ENCODE measurements at regions not wholly inside any gene's neighbourhood (a gene's known extent, or its start where the extent isn't known, plus 50 kb on each side); places are given as distances from the start of the nearest gene placed in this dataset.
A peak's percentile ranks its signal among the peaks of the same experiment; 100 is the strongest.

DNA sequence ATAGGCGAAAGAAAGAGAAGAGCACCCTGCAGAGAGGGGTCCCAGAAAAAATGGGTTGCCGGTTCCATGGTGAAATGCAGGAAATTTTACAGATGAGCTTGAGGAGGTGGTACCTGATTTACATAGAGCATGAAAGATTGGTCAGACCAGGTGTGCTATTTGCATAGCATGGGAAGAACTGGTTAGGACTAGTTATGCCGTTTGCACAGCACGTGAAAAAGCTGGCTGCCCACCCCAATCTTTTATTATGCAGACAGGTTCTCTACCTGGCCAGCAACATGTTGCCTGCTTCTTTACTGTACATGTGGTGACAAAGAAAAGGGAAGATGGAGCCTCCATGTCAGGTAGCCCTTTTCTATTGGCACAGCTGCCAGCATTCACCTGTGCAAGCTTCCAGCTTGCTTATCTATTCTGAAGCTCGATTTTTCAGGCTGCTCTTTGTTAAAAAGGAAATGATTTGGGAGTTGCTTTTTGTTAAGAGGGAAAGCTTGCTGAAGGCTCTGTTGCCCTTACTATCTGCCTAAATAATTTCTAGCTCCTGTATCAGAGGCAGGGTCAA, 62.9 kb upstream of the ELK3 start:
- no peaks in the 10 kb centered on the region for H3K27me3 ChIP-seq (ENCODE audit: insufficient read depth, low read length)
- CTCF ChIA-PET (ENCODE audit: partially characterized antibody) = interaction anchor here (1.9 to 3.5 kb wide), 2 partner anchors 67 to 84 kb away, joined by 5 to 26 read pairs; no protein-coding TSS in a partner anchor
- H3K36me3 Mint-ChIP-seq = no peaks in the 10 kb centered on the region
- no peak overlapping the region for H3K27ac ChIP-seq (ENCODE audit: low read depth, low read length)
- peak overlapping the region in 1 of 8 donors; percentile 35 for H3K4me3 Mint-ChIP-seq
- no peak for DNase-seq
- intact Hi-C loops (cut with micrococcal nuclease) = no loop called here
- H3K27me3 Mint-ChIP-seq = peaks cover 6 to 11% of the 10 kb centered on the region in 2 donors
- peaks cover 11 to 16% (median 13%) of the 10 kb centered on the region in 4 donors for H3K4me1 Mint-ChIP-seq
- H3K9me3 ChIP-seq (ENCODE audit: control insufficient read depth in 1 of 2, low read length in 2 of 2) = no peaks in the 10 kb centered on the region
- POLR2A ChIA-PET (ENCODE audit: partially characterized antibody) = no interaction called here
- no peaks in the 10 kb centered on the region for H3K36me3 ChIP-seq (ENCODE audit: insufficient read depth, low read length)
- H3K9me3 Mint-ChIP-seq = no peaks in the 10 kb centered on the region
- no peak overlapping the region for H3K4me3 ChIP-seq (ENCODE audit: low read length in 2 of 2)
- H3K4me1 ChIP-seq (ENCODE audit: insufficient read depth, low read length) = peaks cover 10% of the 10 kb centered on the region
- H3K27ac Mint-ChIP-seq = peak overlapping the region in 1 of 7 donors; percentile 38

DNA sequence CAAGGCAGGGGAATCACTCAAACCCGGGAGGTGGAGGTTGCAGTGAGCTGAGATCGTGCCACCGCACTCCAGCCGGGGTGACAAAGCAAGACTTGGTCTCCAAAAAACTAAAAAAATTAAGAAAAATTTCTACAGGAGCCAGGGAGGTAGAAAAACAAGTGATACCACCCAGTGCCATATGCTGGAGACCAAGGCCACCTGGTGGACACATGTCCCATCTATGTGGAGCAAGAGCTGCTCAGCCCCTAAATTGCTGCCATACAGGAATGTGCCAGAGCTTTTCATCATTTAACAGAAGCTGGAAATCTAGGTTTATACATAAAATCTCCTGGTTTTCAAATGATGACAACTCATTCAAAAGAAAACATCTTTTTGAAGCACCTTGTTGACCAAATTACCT, 61.4 kb upstream of the ELK3 start:
- CTCF ChIA-PET (ENCODE audit: partially characterized antibody) = interaction anchor here (0.9 to 3.5 kb wide), 8 partner anchors 14 to 82 kb away, joined by 3 to 26 read pairs (median 4); no protein-coding TSS in a partner anchor
- Mint-ChIP-seq H3K4me1 (peaks cover 12 to 20% (median 15%) of the 10 kb centered on the region in 4 donors), H3K4me3 (no peak overlapping the region), H3K27me3 (peaks cover 6 to 11% of the 10 kb centered on the region in 2 donors), H3K36me3 (no peaks in the 10 kb centered on the region), H3K27ac (no peak overlapping the region), H3K9me3 (no peaks in the 10 kb centered on the region)
- POLR2A ChIA-PET (ENCODE audit: partially characterized antibody) = no interaction called here
- intact Hi-C loops (cut with micrococcal nuclease) = loop anchor here (1.0 kb wide), 1 partner anchor 71 kb away; no protein-coding TSS in a partner anchor
- no peak overlapping the region for H3K4me3 ChIP-seq (ENCODE audit: low read length in 2 of 2)
- peaks cover 17% of the 10 kb centered on the region for H3K4me1 ChIP-seq (ENCODE audit: insufficient read depth, low read length)
- DNase-seq = peak in 2 of 5 donors; percentile 5 to 19
- H3K27me3 ChIP-seq (ENCODE audit: insufficient read depth, low read length) = no peaks in the 10 kb centered on the region
- H3K9me3 ChIP-seq (ENCODE audit: control insufficient read depth in 1 of 2, low read length in 2 of 2) = no peaks in the 10 kb centered on the region
- no peak overlapping the region for H3K27ac ChIP-seq (ENCODE audit: low read depth, low read length)
- no peaks in the 10 kb centered on the region for H3K36me3 ChIP-seq (ENCODE audit: insufficient read depth, low read length)

DNA sequence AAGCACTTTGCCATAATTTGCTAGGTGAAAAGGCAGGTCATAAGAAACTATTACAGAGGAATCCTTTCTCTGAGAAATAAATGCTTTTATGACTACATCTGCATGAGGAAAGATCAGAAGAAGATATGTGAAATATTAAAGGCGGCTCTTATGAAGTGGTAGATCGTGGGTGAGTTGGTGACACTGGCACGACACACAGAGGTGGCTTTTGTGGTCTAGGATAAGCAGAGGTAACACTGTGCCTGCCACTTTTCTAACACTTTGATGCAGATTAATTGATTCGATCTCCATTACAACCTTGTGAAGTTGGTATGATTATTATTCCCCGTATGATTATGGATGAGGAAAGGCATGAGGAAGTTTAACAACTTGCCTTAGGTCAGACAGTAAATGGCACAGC, 60.0 kb upstream of the ELK3 start:
- H3K36me3 ChIP-seq (ENCODE audit: insufficient read depth, low read length) = no peaks in the 10 kb centered on the region
- Mint-ChIP-seq H3K36me3 (no peaks in the 10 kb centered on the region), H3K4me1 (peaks cover 12 to 20% (median 15%) of the 10 kb centered on the region in 4 donors), H3K27ac (peak overlapping the region in 3 of 7 donors; percentile 48 to 74 (median 64)), H3K9me3 (no peaks in the 10 kb centered on the region), H3K27me3 (peaks cover 6 to 11% of the 10 kb centered on the region in 2 donors), H3K4me3 (peak overlapping the region in 7 of 8 donors; percentile 16 to 70 (median 45))
- ChIA-PET POLR2A (ENCODE audit: partially characterized antibody) (no interaction called here), CTCF (ENCODE audit: partially characterized antibody) (interaction anchor here (2.0 to 3.5 kb wide), 3 partner anchors 68 to 81 kb away, joined by 7 to 26 read pairs (median 12); no protein-coding TSS in a partner anchor)
- H3K27ac ChIP-seq (ENCODE audit: low read depth, low read length) = no peak overlapping the region
- no peak overlapping the region for H3K4me3 ChIP-seq (ENCODE audit: low read length in 2 of 2)
- H3K27me3 ChIP-seq (ENCODE audit: insufficient read depth, low read length) = no peaks in the 10 kb centered on the region
- DNase-seq = peak; percentile 33 to 55 (median 46)
- intact Hi-C loops (cut with micrococcal nuclease) = no loop called here
- no peaks in the 10 kb centered on the region for H3K9me3 ChIP-seq (ENCODE audit: control insufficient read depth in 1 of 2, low read length in 2 of 2)
- peaks cover 17% of the 10 kb centered on the region for H3K4me1 ChIP-seq (ENCODE audit: insufficient read depth, low read length)

DNA sequence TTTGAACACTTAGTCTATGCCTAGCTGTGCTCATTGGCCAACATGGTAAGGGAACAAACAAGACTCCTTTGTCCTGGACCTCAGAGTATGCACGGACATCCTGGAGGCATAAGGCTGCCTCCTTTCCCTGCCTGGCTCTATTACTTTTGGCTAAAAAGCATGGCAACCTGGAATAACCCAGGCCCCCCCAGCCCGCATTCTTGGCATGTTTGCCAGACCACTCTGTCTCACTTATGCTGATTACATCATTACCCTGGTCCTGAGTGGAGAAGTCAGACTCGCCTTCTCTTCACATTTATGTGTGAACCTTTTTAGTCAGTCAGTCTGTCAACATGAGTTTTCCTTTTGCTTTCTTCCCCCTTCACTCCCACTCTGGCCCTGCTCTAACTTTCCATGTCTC, 58.0 kb upstream of the ELK3 start:
- Histone ChIP-seq H3K36me3 (ENCODE audit: insufficient read depth, low read length) (no peaks in the 10 kb centered on the region), H3K9me3 (ENCODE audit: control insufficient read depth in 1 of 2, low read length in 2 of 2) (no peaks in the 10 kb centered on the region), H3K27ac (ENCODE audit: low read depth, low read length) (no peak overlapping the region), H3K4me1 (ENCODE audit: insufficient read depth, low read length) (peaks cover 17% of the 10 kb centered on the region), H3K4me3 (ENCODE audit: low read length in 2 of 2) (no peak overlapping the region), H3K27me3 (ENCODE audit: insufficient read depth, low read length) (no peaks in the 10 kb centered on the region)
- CTCF ChIA-PET (ENCODE audit: partially characterized antibody) = interaction anchor here (1.0 to 1.8 kb wide), 4 partner anchors 10 to 79 kb away, joined by 3 to 6 read pairs (median 4); no protein-coding TSS in a partner anchor
- no peaks in the 10 kb centered on the region for H3K36me3 Mint-ChIP-seq
- peaks cover 2 to 3% of the 10 kb centered on the region in 2 donors for H3K27me3 Mint-ChIP-seq
- peak overlapping the region in 1 of 7 donors; percentile 50 for H3K27ac Mint-ChIP-seq
- DNase-seq = no peak
- H3K4me1 Mint-ChIP-seq = peaks cover 12 to 22% (median 15%) of the 10 kb centered on the region in 4 donors
- intact Hi-C loops (cut with micrococcal nuclease) = loop anchor here (2.0 kb wide), 1 partner anchor 79 kb away; no protein-coding TSS in a partner anchor
- peaks cover 0 to 2% (median 0%) of the 10 kb centered on the region in 8 donors for H3K9me3 Mint-ChIP-seq
- H3K4me3 Mint-ChIP-seq = peak overlapping the region in 1 of 8 donors; percentile 39
- POLR2A ChIA-PET (ENCODE audit: partially characterized antibody) = no interaction called here

DNA sequence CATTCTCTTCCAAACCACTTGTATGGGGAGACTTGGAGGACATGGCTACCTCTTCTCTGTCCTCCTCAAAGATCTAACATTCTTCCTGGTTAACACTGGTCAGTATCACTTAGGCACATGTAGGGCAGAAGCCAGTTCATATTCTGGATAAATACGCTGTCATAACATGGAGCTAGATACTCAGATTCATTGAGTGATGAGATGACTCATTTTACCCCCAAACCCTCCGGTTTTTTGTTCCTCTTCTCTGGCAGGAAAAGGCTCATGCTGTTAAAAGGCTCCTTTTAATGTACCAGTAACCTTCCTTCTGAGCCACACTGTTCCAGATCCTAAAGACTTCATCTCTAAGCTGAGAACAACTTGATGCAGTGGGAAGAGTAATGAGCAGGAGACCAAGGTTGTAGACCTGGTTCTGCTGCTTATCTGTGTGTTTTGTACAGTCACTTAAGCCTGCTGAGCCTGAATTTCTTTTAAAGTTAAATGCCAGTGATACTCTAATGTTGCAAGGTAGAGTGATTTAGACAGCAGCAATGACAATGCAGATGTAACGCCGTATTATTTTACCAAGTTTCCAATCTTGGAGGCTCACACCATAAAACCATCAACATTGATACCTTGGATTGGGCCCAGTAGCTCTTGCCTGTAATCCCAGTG, 57.3 kb upstream of the ELK3 start:
- Histone ChIP-seq H3K9me3 (ENCODE audit: control insufficient read depth in 1 of 2, low read length in 2 of 2) (no peaks in the 10 kb centered on the region), H3K36me3 (ENCODE audit: insufficient read depth, low read length) (no peaks in the 10 kb centered on the region), H3K4me3 (ENCODE audit: low read length in 2 of 2) (no peak overlapping the region), H3K27ac (ENCODE audit: low read depth, low read length) (no peak overlapping the region), H3K4me1 (ENCODE audit: insufficient read depth, low read length) (peaks cover 17% of the 10 kb centered on the region), H3K27me3 (ENCODE audit: insufficient read depth, low read length) (no peaks in the 10 kb centered on the region)
- CTCF ChIA-PET (ENCODE audit: partially characterized antibody) = interaction anchor here (1.1 kb wide), 2 partner anchors 75 to 79 kb away, joined by 3 to 5 read pairs; no protein-coding TSS in a partner anchor
- peaks cover 0 to 2% (median 0%) of the 10 kb centered on the region in 8 donors for H3K9me3 Mint-ChIP-seq
- no peaks in the 10 kb centered on the region for H3K36me3 Mint-ChIP-seq
- H3K27me3 Mint-ChIP-seq = peaks cover 0 to 2% of the 10 kb centered on the region in 2 donors
- POLR2A ChIA-PET (ENCODE audit: partially characterized antibody) = no interaction called here
- H3K4me3 Mint-ChIP-seq = no peak overlapping the region
- peaks cover 9 to 29% (median 14%) of the 10 kb centered on the region in 4 donors for H3K4me1 Mint-ChIP-seq
- DNase-seq = no peak
- intact Hi-C loops (cut with micrococcal nuclease) = loop anchor here (2.0 kb wide), 1 partner anchor 78 kb away; no protein-coding TSS in a partner anchor
- peak overlapping the region in 1 of 7 donors; percentile 50 for H3K27ac Mint-ChIP-seq

DNA sequence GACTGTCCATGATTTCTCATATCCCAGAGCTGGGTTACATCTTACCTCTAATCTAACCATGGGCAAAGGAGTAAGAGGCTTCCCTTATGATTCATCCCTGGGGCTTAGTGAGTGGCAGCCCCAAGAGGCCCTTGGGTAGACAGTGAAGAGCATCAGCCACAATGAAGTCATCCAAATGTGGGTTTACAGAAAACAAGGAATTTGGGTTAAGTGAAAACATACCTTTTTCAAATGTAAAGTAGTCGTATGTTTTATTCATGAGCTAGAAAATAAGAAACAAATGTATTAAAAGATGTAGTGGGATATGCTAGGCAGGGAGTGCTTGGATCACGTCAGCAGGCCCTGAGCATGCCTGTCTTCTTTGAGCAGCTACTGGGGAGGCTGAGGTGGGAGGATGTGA, 54.0 kb upstream of the ELK3 start:
- no peak for DNase-seq
- CTCF ChIA-PET (ENCODE audit: partially characterized antibody) = interaction anchor here (0.8 to 1.7 kb wide), 2 partner anchors 74 to 75 kb away, joined by 3 to 7 read pairs; no protein-coding TSS in a partner anchor
- POLR2A ChIA-PET (ENCODE audit: partially characterized antibody) = no interaction called here
- peak overlapping the region in 1 of 7 donors; percentile 6 for H3K27ac Mint-ChIP-seq
- H3K9me3 Mint-ChIP-seq = peaks cover 0 to 2% (median 0%) of the 10 kb centered on the region in 8 donors
- peak overlapping the region in 1 of 8 donors; percentile 55 for H3K4me3 Mint-ChIP-seq
- no peak overlapping the region for H3K4me3 ChIP-seq (ENCODE audit: low read length in 2 of 2)
- intact Hi-C loops (cut with micrococcal nuclease) = no loop called here
- peaks cover 24% of the 10 kb centered on the region for H3K4me1 ChIP-seq (ENCODE audit: insufficient read depth, low read length)
- H3K27me3 ChIP-seq (ENCODE audit: insufficient read depth, low read length) = no peaks in the 10 kb centered on the region
- no peaks in the 10 kb centered on the region for H3K36me3 Mint-ChIP-seq
- H3K4me1 Mint-ChIP-seq = peaks cover 16 to 40% (median 27%) of the 10 kb centered on the region in 4 donors
- no peaks in the 10 kb centered on the region for H3K36me3 ChIP-seq (ENCODE audit: insufficient read depth, low read length)
- no peaks in the 10 kb centered on the region for H3K9me3 ChIP-seq (ENCODE audit: control insufficient read depth in 1 of 2, low read length in 2 of 2)
- H3K27me3 Mint-ChIP-seq = no peaks in the 10 kb centered on the region
- no peak overlapping the region for H3K27ac ChIP-seq (ENCODE audit: low read depth, low read length)
